ENCODE measurements at regions not wholly inside any gene's neighbourhood (a gene's known extent, or its start where the extent isn't known, plus 50 kb on each side); places are given as distances from the start of the nearest gene placed in this dataset.

GRCh38 chr5:4058899-4059298 is 463.3 kb downstream of the IRX1 start:
- TF ChIP-seq POLR2A (IDR thresholded peaks at IDR 0.05) (no peak), CTCF (IDR thresholded peaks at IDR 0.05) (no peak)
